Endothelial cell of umbilical vein (primary cell): ENCODE measurements at regions not wholly inside any gene's neighbourhood (a gene's known extent, or its start where the extent isn't known, plus 50 kb on each side); places are given as distances from the start of the nearest gene placed in this dataset.

Experiments
- BruUV-seq: library from RNA; stranded (reverse); fragments of 400-500 nt; replicated peaks from 2 replicates; lab custom pipeline; 2021; lab: Mats Ljungman, UMichigan
- CTCF ChIA-PET: fragments of 300-600, 350-600 bp; sonication (Branson Sonifier 250); formaldehyde crosslinking; loops from one replicate; lab custom pipeline; 2021; ENCODE audit warnings: antibody characterized with exemption, inconsistent platforms; lab: Charles Lee
- POLR2A ChIA-PET: fragments of 300-600, 350-600 bp; sonication (Branson Sonifier 250); formaldehyde crosslinking; loops from one replicate; lab custom pipeline; 2021; ENCODE audit warnings: antibody characterized with exemption, inconsistent platforms; lab: Charles Lee
- DNase-seq: peaks from one replicate; pipeline ENCODE4 v3.0.0-alpha.2; 2011; ENCODE audit warnings: low read depth, low spot score
- FAIRE-seq: peaks from 2 replicates; lab custom pipeline; 2011; peaks lifted over from hg19 to GRCh38; lab: Jason Lieb, UNC
- H2AFZ ChIP-seq: 2 replicates; pipeline ENCODE4 v1.6.0; 2012; ENCODE audit warnings: low read depth, low read length, control low read depth, inconsistent platforms
- H3K27ac ChIP-seq: 2 replicates; pipeline ENCODE4 v1.5.1; 2011; ENCODE audit warnings: low read depth, mild to moderate bottlenecking, control low read depth, low read length, moderate library complexity; ENCODE audit not compliant: insufficient read depth
- H3K27me3 ChIP-seq, 2 experiments: 2 replicates each; pipeline versions ENCODE4 v1.6.0 to v1.6.1; 2011; ENCODE audit warnings: low read length in 2 of 2, mixed read lengths in 1 of 2; ENCODE audit not compliant: control insufficient read depth in 2 of 2, insufficient read depth in 2 of 2
- H3K36me3 ChIP-seq, 2 experiments: 2 replicates in 1 of 2; 3 replicates in 1 of 2; pipeline ENCODE4 v1.5.1; 2011; ENCODE audit warnings: low read length in 2 of 2, mild to moderate bottlenecking in 1 of 2, moderate library complexity in 1 of 2; ENCODE audit not compliant: control insufficient read depth in 2 of 2, insufficient read depth in 2 of 2; ENCODE audit errors: extremely low read depth in 1 of 2
- H3K4me1 ChIP-seq: 3 replicates; pipeline ENCODE4 v1.5.1; 2011; ENCODE audit warnings: mild to moderate bottlenecking, low read length; ENCODE audit not compliant: control insufficient read depth, insufficient read depth; ENCODE audit errors: extremely low read depth
- H3K4me2 ChIP-seq: 2 replicates; pipeline ENCODE4 v1.6.1; 2011; ENCODE audit warnings: low read length, control low read depth, mixed read lengths; ENCODE audit not compliant: insufficient read depth
- H3K4me3 ChIP-seq, 3 experiments: fragments of 200-600 bp in 1 of 3; sonication (generic), shearing (Covaris generic) in 1 of 3; replicated peaks in 1 of 3; 2 replicates each; pipeline ENCODE4 v1.5.1; 2011 to 2016; ENCODE audit warnings: control low read depth in 3 of 3, low read length in 3 of 3, mild to moderate bottlenecking in 2 of 3, inconsistent platforms in 1 of 3, low read depth in 1 of 3, moderate library complexity in 1 of 3; ENCODE audit not compliant: insufficient read depth in 1 of 3
- H3K79me2 ChIP-seq: 2 replicates; pipeline ENCODE4 v1.6.0; 2012; ENCODE audit warnings: low read length, inconsistent platforms; ENCODE audit not compliant: control insufficient read depth, insufficient read depth
- H3K9ac ChIP-seq: replicated peaks from 2 replicates; pipeline ENCODE3; 2011; ENCODE audit warnings: low read length, control low read depth; ENCODE audit not compliant: insufficient read depth; ENCODE audit errors: extremely low read depth
- H3K9me1 ChIP-seq: replicated peaks from 3 replicates; pipeline ENCODE4 v1.6.0; 2011; ENCODE audit warnings: mild to moderate bottlenecking, low read length; ENCODE audit not compliant: control insufficient read depth, insufficient read depth; ENCODE audit errors: extremely low read depth
- H3K9me3 ChIP-seq: replicated peaks from 2 replicates; pipeline ENCODE4 v1.5.1; 2012; ENCODE audit warnings: low read length, inconsistent platforms; ENCODE audit not compliant: control insufficient read depth, insufficient read depth
- H4K20me1 ChIP-seq: replicated peaks from 2 replicates; pipeline ENCODE3; 2011; ENCODE audit warnings: mild to moderate bottlenecking, low read length; ENCODE audit not compliant: control insufficient read depth, insufficient read depth; ENCODE audit errors: extremely low read depth
- CTCF ChIP-seq, 2 donors: IDR thresholded peaks; 1 replicate in 1 of 2; 2 replicates in 1 of 2; pipeline ENCODE4 v1.5.1; 2011; ENCODE audit warnings: low read length in 2 of 2, mild to moderate bottlenecking in 2 of 2, moderate library complexity in 2 of 2, control low read depth in 1 of 2, inconsistent platforms in 1 of 2, low read depth in 1 of 2; ENCODE audit not compliant: insufficient read depth in 1 of 2; ENCODE audit errors: extremely low read depth in 1 of 2
- GATA2 ChIP-seq: IDR thresholded peaks from 2 replicates; pipeline ENCODE4 v1.7.0; 2011; ENCODE audit warnings: low read depth, mild to moderate bottlenecking, moderate library complexity, mixed read lengths, low read length; ENCODE audit not compliant: insufficient read length, insufficient read depth
- JUN ChIP-seq: IDR thresholded peaks from 2 replicates; pipeline ENCODE4 v1.6.1; 2011; ENCODE audit warnings: borderline replicate concordance, low read depth; ENCODE audit not compliant: insufficient read length, insufficient read depth
- MAX ChIP-seq: IDR thresholded peaks from 2 replicates; pipeline ENCODE4 v1.6.1; 2011; ENCODE audit not compliant: insufficient read depth, insufficient read length
- MYC ChIP-seq: IDR thresholded peaks from one replicate; pipeline ENCODE4 v1.6.1; 2011; ENCODE audit warnings: mild to moderate bottlenecking, low read depth, low read length
- POLR2AphosphoS5 ChIP-seq: IDR thresholded peaks from 2 replicates; pipeline ENCODE4 v1.6.1; 2012; ENCODE audit warnings: low read depth, mild to moderate bottlenecking, control low read depth, low read length, moderate library complexity; ENCODE audit not compliant: insufficient read depth
- dilution Hi-C: fragments of 300-500 bp; cut with MboI; formaldehyde crosslinking; loops from one replicate; pipeline ENCODE4 v1.15.0; 2019; ENCODE audit warnings: low sequenced_read_pairs; ENCODE audit not compliant: extremely low pct_ligation_motif_present
- intact Hi-C: fragments of 100-400 bp; cut with micrococcal nuclease; formaldehyde crosslinking; loops from one replicate; pipeline ENCODE4 v1.10.0; 2022

- no peaks in the 10 kb centered on the region for H3K36me3 ChIP-seq
- no peaks in the 10 kb centered on the region for H3K27me3 ChIP-seq
- H4K20me1 ChIP-seq, result no peaks in the 10 kb centered on the region
- H3K9ac ChIP-seq, result peak overlapping the region; percentile 16
- H3K4me2 ChIP-seq, result peak overlapping the region; percentile 29
- BruUV-seq, result no TSS peak
- H3K79me2 ChIP-seq, result no peaks in the 10 kb centered on the region
- TF ChIP-seq MAX (no peak), CTCF (IDR thresholded peaks at IDR 0.05; ENCODE audit: extremely low read depth in 1 of 2, insufficient read depth in 1 of 2, low read depth in 1 of 2, low read length in 2 of 2) (no peak), JUN (no peak), MYC (no peak), POLR2AphosphoS5 (no peak), GATA2 (no peak)
- peak overlapping the region; percentile 66 for H2AFZ ChIP-seq
- ChIA-PET POLR2A (interaction anchor here (0.6 kb wide), 1 partner anchor 10 kb away, joined by 7 read pairs; no protein-coding TSS in a partner anchor), CTCF (interaction anchor here (1.0 kb wide), 1 partner anchor 200 kb away, joined by 3 read pairs; no protein-coding TSS in a partner anchor)
- peaks cover 6% of the 10 kb centered on the region for H3K4me1 ChIP-seq
- dilution Hi-C loops (no loop called here), intact Hi-C loops (no loop called here)
- H3K9me1 ChIP-seq, result no peaks in the 10 kb centered on the region
- DNase-seq, result peak; percentile 77
- peak; percentile 12 for FAIRE-seq
- H3K27ac ChIP-seq, result peak overlapping the region; percentile 37
- no peak overlapping the region for H3K4me3 ChIP-seq
- H3K9me3 ChIP-seq, result no peaks in the 10 kb centered on the region
Observed at GRCh38 chr1:65630855-65631254, 161.8 kb upstream of the PDE4B start.
